Hepatocyte (in vitro differentiated cells): ENCODE measurements at regions not wholly inside any gene's neighbourhood (a gene's known extent, or its start where the extent isn't known, plus 50 kb on each side); places are given as distances from the start of the nearest gene placed in this dataset.

Experiments
- EZH2 ChIP-seq: fragments of 200-600 bp; sonication (generic); IDR thresholded peaks from 2 replicates; pipeline ENCODE4 v1.6.1; 2016; ENCODE audit warnings: antibody characterized with exemption, mild to moderate bottlenecking, borderline replicate concordance
- TF ChIP-seq, protein P1 (sequence below): fragments of 200-600 bp; sonication (generic); IDR thresholded peaks from 2 replicates; pipeline ENCODE4 v1.5.1; 2016; ENCODE audit warnings: antibody characterized with exemption, mild to moderate bottlenecking; ENCODE audit not compliant: poor library complexity

DNA sequence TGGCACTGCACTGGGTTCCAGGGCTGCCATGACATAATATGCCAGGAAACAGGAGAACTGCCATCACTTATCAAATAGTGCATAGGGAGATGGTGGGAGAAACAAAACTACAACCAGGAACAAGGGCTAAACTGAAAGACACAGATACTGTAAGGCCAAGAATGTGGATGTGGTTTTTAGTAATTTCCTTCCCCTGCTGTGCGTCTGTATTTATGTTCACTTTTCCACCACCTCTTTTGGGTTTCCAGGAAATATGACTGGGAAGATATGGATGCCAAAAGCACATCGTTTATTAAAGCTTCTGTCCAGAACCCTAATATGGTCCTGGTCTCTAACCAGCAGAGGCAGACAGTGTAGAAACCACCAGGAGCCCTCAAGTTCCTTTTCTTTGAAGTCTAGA, 759.7 kb upstream of the FANCL start:
- TF ChIP-seq, protein P1, sequence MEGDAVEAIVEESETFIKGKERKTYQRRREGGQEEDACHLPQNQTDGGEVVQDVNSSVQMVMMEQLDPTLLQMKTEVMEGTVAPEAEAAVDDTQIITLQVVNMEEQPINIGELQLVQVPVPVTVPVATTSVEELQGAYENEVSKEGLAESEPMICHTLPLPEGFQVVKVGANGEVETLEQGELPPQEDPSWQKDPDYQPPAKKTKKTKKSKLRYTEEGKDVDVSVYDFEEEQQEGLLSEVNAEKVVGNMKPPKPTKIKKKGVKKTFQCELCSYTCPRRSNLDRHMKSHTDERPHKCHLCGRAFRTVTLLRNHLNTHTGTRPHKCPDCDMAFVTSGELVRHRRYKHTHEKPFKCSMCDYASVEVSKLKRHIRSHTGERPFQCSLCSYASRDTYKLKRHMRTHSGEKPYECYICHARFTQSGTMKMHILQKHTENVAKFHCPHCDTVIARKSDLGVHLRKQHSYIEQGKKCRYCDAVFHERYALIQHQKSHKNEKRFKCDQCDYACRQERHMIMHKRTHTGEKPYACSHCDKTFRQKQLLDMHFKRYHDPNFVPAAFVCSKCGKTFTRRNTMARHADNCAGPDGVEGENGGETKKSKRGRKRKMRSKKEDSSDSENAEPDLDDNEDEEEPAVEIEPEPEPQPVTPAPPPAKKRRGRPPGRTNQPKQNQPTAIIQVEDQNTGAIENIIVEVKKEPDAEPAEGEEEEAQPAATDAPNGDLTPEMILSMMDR = no peak
- TF ChIP-seq EZH2 = no peak
